HS-27A (cell line): ENCODE measurements at regions not wholly inside any gene's neighbourhood (a gene's known extent, or its start where the extent isn't known, plus 50 kb on each side); places are given as distances from the start of the nearest gene placed in this dataset.
"Not testable (repeated sequence)": the region's sequence is repeated elsewhere in the genome, so short reads cannot be mapped to it uniquely, and the experiment has no call there.

Experiments used
- DNase-seq: peaks from one replicate; pipeline ENCODE4 v3.0.0-alpha.2; 2012; ENCODE audit warnings: low read depth, missing footprints

- DNase-seq: not testable (repeated sequence)
Observed at GRCh38 chr5:176060472-176061268, 92.6 kb upstream of the THOC3 start.

- not testable (repeated sequence) for DNase-seq
Observed at GRCh38 chr5:176061269-176061622, 93.1 kb upstream of the THOC3 start.

GRCh38 chr5:176061660-176062059, 93.5 kb upstream of the THOC3 start:
- not testable (repeated sequence) for DNase-seq

- DNase-seq: not testable (repeated sequence)
Observed at GRCh38 chr5:176066262-176066945, 98.3 kb upstream of the THOC3 start.

GRCh38 chr5:176067162-176067561, 99.0 kb upstream of the THOC3 start:
- not testable (repeated sequence) for DNase-seq

GRCh38 chr5:176067948-176068347, 99.8 kb upstream of the THOC3 start:
- DNase-seq: not testable (repeated sequence)

GRCh38 chr5:176073996-176074571, 106.0 kb upstream of the THOC3 start:
- DNase-seq: not testable (repeated sequence)

- DNase-seq: not testable (repeated sequence)
Observed at GRCh38 chr5:176083717-176084116, 115.6 kb upstream of the THOC3 start.

- not testable (repeated sequence) for DNase-seq
Observed at GRCh38 chr5:176103083-176103482, 135.0 kb upstream of the THOC3 start.

GRCh38 chr5:176112888-176113287, 125.3 kb upstream of the SIMC1 start:
- DNase-seq: not testable (repeated sequence)

- not testable (repeated sequence) for DNase-seq
Observed at GRCh38 chr5:176113673-176114335, 124.4 kb upstream of the SIMC1 start.

GRCh38 chr5:176114825-176115224, 123.4 kb upstream of the SIMC1 start:
- DNase-seq: not testable (repeated sequence)

GRCh38 chr5:176117699-176118238, 120.5 kb upstream of the SIMC1 start:
- not testable (repeated sequence) for DNase-seq

GRCh38 chr5:176122361-176122760, 115.9 kb upstream of the SIMC1 start:
- not testable (repeated sequence) for DNase-seq

GRCh38 chr5:176124120-176124519, 114.1 kb upstream of the SIMC1 start:
- DNase-seq: not testable (repeated sequence)

GRCh38 chr5:176131771-176132170, 106.5 kb upstream of the SIMC1 start:
- DNase-seq: no peak

- DNase-seq: no peak
Observed at GRCh38 chr5:176132471-176133288, 105.5 kb upstream of the SIMC1 start.

GRCh38 chr5:176133289-176133870, 104.8 kb upstream of the SIMC1 start:
- DNase-seq: no peak

- DNase-seq: no peak
Observed at GRCh38 chr5:176133877-176134276, 104.3 kb upstream of the SIMC1 start.

GRCh38 chr5:176134529-176135223, 103.5 kb upstream of the SIMC1 start:
- DNase-seq: no peak
